VCaP (cell line): ENCODE measurements at regions not wholly inside any gene's neighbourhood (a gene's known extent, or its start where the extent isn't known, plus 50 kb on each side); places are given as distances from the start of the nearest gene placed in this dataset.

ENCODE experiments used
- H3K27ac ChIP-seq: fragments of 450-650 bp; 2 replicates; pipeline ENCODE4 v1.5.1; 2017
- CTCF ChIP-seq: fragments of 450-650 bp; conservative IDR thresholded peaks from 2 replicates; pipeline ENCODE4 v1.5.1; 2017; ENCODE audit warnings: mild to moderate bottlenecking, moderate library complexity

GRCh38 chr2:105522645-105523044, 123.8 kb upstream of the FHL2 start:
- no peak overlapping the region for H3K27ac ChIP-seq

GRCh38 chr2:105521616-105522015, 122.8 kb upstream of the FHL2 start:
- no peak; the same call in 1 of the 2 replicates for TF ChIP-seq CTCF
- H3K27ac ChIP-seq: no peak overlapping the region

More at GRCh38 chr2:105522645-105523044, 123.8 kb upstream of the FHL2 start:
- TF ChIP-seq CTCF: no peak

- peak; percentile 70 for TF ChIP-seq CTCF
- no peak overlapping the region for H3K27ac ChIP-seq
Measured at GRCh38 chr2:105521176-105521575, 122.3 kb upstream of the FHL2 start.

GRCh38 chr2:105519516-105519915, 120.7 kb upstream of the FHL2 start:
- no peak for TF ChIP-seq CTCF
- H3K27ac ChIP-seq: no peak overlapping the region

GRCh38 chr2:105518897-105519296, 120.0 kb upstream of the FHL2 start:
- no peak for TF ChIP-seq CTCF
- H3K27ac ChIP-seq: no peak overlapping the region

GRCh38 chr2:105517814-105518705, 119.2 kb upstream of the FHL2 start:
- no peak for TF ChIP-seq CTCF
- H3K27ac ChIP-seq: peak overlapping the region; percentile 62

GRCh38 chr2:105515581-105516415, 116.9 kb upstream of the FHL2 start:
- no peak for TF ChIP-seq CTCF
- no peak overlapping the region for H3K27ac ChIP-seq
